H7 (cell line): ENCODE measurements at regions not wholly inside any gene's neighbourhood (a gene's known extent, or its start where the extent isn't known, plus 50 kb on each side); places are given as distances from the start of the nearest gene placed in this dataset.

Experiments
- DNase-seq: peaks from one replicate; pipeline ENCODE4 v3.0.0; 2012
- H3K27me3 ChIP-seq: 2 replicates; pipeline ENCODE4 v1.6.0; 2011; ENCODE audit warnings: mild to moderate bottlenecking, low read length; ENCODE audit not compliant: control insufficient read depth, insufficient read depth
- H3K36me3 ChIP-seq: replicated peaks from 2 replicates; pipeline ENCODE4 v1.5.1; 2011; ENCODE audit warnings: low read length; ENCODE audit not compliant: control insufficient read depth, insufficient read depth
- H3K4me3 ChIP-seq: 2 replicates; pipeline ENCODE4 v1.5.1; 2011; ENCODE audit warnings: low read depth, mild to moderate bottlenecking, control low read depth, low read length, moderate library complexity; ENCODE audit not compliant: insufficient read depth

DNA sequence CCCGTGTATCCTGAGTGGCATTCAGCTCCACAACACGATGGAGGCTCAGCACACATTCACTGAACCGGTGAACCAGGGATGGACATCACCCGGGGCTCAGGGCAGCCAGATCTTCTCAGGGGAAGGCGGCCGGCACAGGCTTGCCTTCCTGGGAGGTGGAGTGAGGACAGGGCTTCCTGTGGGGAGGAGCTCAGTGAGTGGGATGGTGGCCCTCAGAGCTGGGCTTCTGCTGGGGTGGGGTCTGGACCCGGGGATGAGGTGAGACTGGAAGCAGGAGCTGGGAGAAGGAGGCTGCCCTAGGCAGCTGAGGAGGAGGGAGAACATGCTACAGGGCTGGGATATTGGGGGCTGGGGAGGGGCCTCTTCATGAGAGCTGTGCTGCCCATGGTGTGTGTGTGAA, 58.5 kb upstream of the PRR23E start:
- peaks cover 20% of the 10 kb centered on the region for H3K27me3 ChIP-seq
- H3K36me3 ChIP-seq, result no peaks in the 10 kb centered on the region
- DNase-seq, result no peak

DNA sequence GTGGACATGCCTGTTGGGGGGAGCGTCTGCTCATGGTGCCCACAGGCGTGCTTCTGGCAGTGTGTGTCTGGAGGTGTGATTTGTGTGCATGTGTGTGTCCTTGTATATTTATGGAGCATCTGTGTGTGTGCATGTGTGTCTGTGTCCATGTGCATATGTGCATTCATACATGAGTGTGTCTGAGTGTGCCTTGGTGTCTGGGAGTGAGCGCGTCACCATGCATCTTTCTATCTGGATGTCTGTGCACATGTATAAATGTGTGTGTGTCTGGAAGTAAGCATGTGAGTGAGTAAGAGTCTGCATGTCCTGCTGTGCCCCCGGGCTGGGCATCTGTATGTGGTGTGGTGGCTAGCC, 58.1 kb upstream of the PRR23E start:
- Histone ChIP-seq H3K4me3 (no peak overlapping the region), H3K36me3 (no peaks in the 10 kb centered on the region), H3K27me3 (peaks cover 20% of the 10 kb centered on the region)
- DNase-seq, result no peak

More for the DNA sequence above, 58.5 kb upstream of the PRR23E start:
- H3K4me3 ChIP-seq, result no peak overlapping the region

- DNase-seq, result peak; percentile 79
- H3K4me3 ChIP-seq, result no peak overlapping the region; the same call in 1 of the 2 replicates
- peaks cover 20% of the 10 kb centered on the region for H3K27me3 ChIP-seq
- no peaks in the 10 kb centered on the region for H3K36me3 ChIP-seq
Measured at GRCh38 chr3:127135241-127136023, 57.5 kb upstream of the PRR23E start.

GRCh38 chr3:127136024-127136600, 56.8 kb upstream of the PRR23E start:
- Histone ChIP-seq H3K36me3 (no peaks in the 10 kb centered on the region), H3K27me3 (peaks cover 20% of the 10 kb centered on the region), H3K4me3 (no peak overlapping the region)
- no peak for DNase-seq

- DNase-seq, result no peak
- Histone ChIP-seq H3K4me3 (no peak overlapping the region), H3K27me3 (peaks cover 20% of the 10 kb centered on the region), H3K36me3 (no peaks in the 10 kb centered on the region)
Measured at GRCh38 chr3:127136706-127137105, 56.2 kb upstream of the PRR23E start.

DNA sequence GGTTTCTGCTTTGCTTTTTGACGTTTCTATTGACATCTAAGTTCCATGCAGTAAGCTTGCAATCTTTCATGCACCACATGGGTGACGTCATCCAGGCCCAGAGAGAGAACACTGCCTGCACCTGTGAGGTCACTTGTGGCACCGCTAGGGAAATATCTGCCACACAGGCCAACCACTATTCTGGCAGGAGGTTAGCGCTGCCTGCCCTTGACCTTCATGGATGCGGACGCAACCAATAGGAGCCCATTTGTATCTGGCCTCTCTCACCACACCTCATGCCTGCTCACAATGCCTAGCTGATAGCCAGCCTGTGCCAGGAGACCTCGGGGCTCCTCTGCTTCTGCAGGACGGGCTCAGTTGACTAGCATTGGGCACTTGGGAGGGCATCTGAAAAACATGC, 55.8 kb upstream of the PRR23E start:
- DNase-seq, result no peak
- H3K27me3 ChIP-seq, result peaks cover 20% of the 10 kb centered on the region
- no peak overlapping the region for H3K4me3 ChIP-seq
- H3K36me3 ChIP-seq, result no peaks in the 10 kb centered on the region

DNA sequence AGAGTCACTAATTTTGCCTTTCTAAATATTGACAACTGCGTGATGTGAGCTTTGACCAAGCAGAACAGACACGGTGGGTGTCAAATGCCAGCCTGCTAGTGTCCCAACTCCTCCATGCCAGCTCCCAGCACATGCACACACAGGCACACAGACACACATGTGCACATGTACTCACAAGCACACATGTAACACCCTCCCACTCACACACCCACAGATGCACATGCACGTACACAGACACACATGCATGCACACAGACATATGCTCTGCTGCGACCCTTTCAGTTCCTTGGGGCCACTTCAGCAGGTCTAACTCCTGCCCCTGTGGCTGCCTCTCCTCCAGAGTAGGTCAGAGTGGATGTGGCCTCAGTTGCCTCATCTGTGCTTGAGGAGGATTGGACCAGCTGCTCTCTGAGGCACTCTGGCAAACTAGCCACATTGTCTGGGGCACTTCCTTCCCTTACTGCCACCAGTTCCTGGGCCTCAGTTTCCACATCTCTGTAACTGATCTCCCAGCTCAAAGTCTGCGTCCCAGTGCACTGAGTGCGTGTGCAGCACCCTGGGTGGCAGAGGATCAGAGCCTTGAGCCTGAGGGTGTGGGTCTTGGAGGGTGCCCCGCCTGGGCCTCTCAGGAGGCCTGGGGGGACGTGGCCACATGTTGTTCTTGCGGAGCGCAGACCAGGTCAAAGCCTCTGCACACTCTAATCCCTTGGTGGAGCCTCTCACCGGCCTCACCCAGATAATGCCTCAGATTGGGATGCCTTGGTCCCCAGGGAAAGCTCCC, 55.0 kb upstream of the PRR23E start:
- Histone ChIP-seq H3K36me3 (no peaks in the 10 kb centered on the region), H3K4me3 (no peak overlapping the region), H3K27me3 (peaks cover 20% of the 10 kb centered on the region)
- DNase-seq, result no peak

- H3K27me3 ChIP-seq, result peaks cover 17% of the 10 kb centered on the region
- no peak for DNase-seq
- H3K4me3 ChIP-seq, result no peak overlapping the region
- H3K36me3 ChIP-seq, result no peaks in the 10 kb centered on the region
Measured at GRCh38 chr3:127139601-127140500, 53.1 kb upstream of the PRR23E start.

- H3K36me3 ChIP-seq, result no peaks in the 10 kb centered on the region
- no peak for DNase-seq
- peaks cover 8% of the 10 kb centered on the region for H3K27me3 ChIP-seq
- H3K4me3 ChIP-seq, result no peak overlapping the region
Measured at GRCh38 chr3:127140501-127141460, 52.1 kb upstream of the PRR23E start.

GRCh38 chr3:127141921-127142730, 50.8 kb upstream of the PRR23E start:
- H3K4me3 ChIP-seq, result no peak overlapping the region
- H3K27me3 ChIP-seq, result no peaks in the 10 kb centered on the region
- no peaks in the 10 kb centered on the region for H3K36me3 ChIP-seq
- no peak for DNase-seq
